ENCODE measurements at regions not wholly inside any gene's neighbourhood (a gene's known extent, or its start where the extent isn't known, plus 50 kb on each side); places are given as distances from the start of the nearest gene placed in this dataset.

DNA sequence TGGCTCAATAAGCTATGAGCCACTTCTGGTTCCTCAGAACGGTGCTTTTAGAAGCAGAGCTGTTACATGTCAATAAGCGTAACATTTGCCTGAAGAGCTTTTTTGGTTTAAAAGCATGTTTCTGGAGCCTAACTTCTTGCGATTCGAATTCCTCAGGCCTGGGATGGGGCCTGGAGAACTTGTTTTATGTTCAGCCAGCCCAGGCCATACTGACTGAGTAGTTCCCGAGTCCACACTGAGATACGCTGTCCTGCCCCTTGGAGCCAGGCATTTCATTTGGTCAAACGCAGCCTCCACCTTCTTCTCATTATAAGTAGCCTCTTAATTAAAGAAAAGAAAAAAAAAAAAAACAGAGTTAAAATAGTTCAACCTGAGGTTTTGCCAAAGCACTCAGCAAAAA is 260.6 kb upstream of the ANKRD55 start:
- Histone ChIP-seq H2AK5ac (ENCODE audit: insufficient read length, low read length) (no peak overlapping the region), H4K5ac (ENCODE audit: insufficient read length, low read depth, low read length) (no peak overlapping the region), H3K79me1 (ENCODE audit: insufficient read depth, low read depth, low read length, poor library complexity, severe bottlenecking) (no peaks in the 10 kb centered on the region), H4K8ac (replicated peaks; ENCODE audit: insufficient read length, low read depth, low read length) (no peak overlapping the region), H2BK120ac (ENCODE audit: low read depth, low read length, poor library complexity, severe bottlenecking) (no peak overlapping the region), H3K56ac (ENCODE audit: insufficient read length, low read depth, low read length) (no peak overlapping the region), H3K79me2 (ENCODE audit: insufficient read depth, low read length) (no peaks in the 10 kb centered on the region), H3K23me2 (ENCODE audit: insufficient read length, low read depth, low read length, poor library complexity, severe bottlenecking) (no peaks in the 10 kb centered on the region), H2BK20ac (ENCODE audit: low read depth, low read length, poor library complexity, severe bottlenecking) (no peak overlapping the region), H3K18ac (ENCODE audit: insufficient read length, low read depth, low read length) (no peak overlapping the region), H3K9ac (ENCODE audit: extremely low read depth, insufficient read length, low read length) (no peak overlapping the region), H3K9me3 (ENCODE audit: control insufficient read depth, low read depth, low read length) (no peaks in the 10 kb centered on the region), H4K20me1 (ENCODE audit: control insufficient read depth, insufficient read depth, insufficient read length) (no peaks in the 10 kb centered on the region), H3K4ac (ENCODE audit: low read depth, low read length) (no peak overlapping the region), H3K27ac (ENCODE audit: insufficient read length, low read depth, low read length) (no peak overlapping the region), H3T11ph (ENCODE audit: low read length) (no peak overlapping the region), H2BK12ac (ENCODE audit: insufficient read length, low read depth, low read length) (no peak overlapping the region), H3K4me1 (ENCODE audit: insufficient read depth, low read length) (no peaks in the 10 kb centered on the region; the same call in 1 of the 2 replicates), H3K14ac (ENCODE audit: insufficient read depth, low read length) (no peak overlapping the region), H2AFZ (ENCODE audit: low read length) (no peak overlapping the region), H2BK15ac (ENCODE audit: low read depth, low read length) (no peak overlapping the region), H4K91ac (ENCODE audit: insufficient read length, low read depth, low read length) (no peak overlapping the region), H3K27me3 (ENCODE audit: insufficient read depth, low read length) (no peaks in the 10 kb centered on the region), H2BK5ac (ENCODE audit: insufficient read length, low read length) (no peak overlapping the region), H3K23ac (ENCODE audit: insufficient read length, low read depth, low read length) (no peak overlapping the region), H3K4me2 (ENCODE audit: insufficient read depth, insufficient read length, low read length) (no peak overlapping the region)
- Mint-ChIP-seq H3K27ac (no peak overlapping the region), H3K36me3 (ENCODE audit: insufficient read depth in 1 of 3, low read depth in 3 of 3) (no peaks in the 10 kb centered on the region; a peak in 1 of 7 replicates), H3K27me3 (ENCODE audit: low read depth) (peaks cover 2% of the 10 kb centered on the region; the same call in 1 of the 2 replicates), H3K4me3 (no peak overlapping the region), H3K4me1 (peaks cover 10 to 12% of the 10 kb centered on the region in 2 experiments), H3K9me3 (peaks cover 0 to under 1% of the 10 kb centered on the region in 2 experiments; a peak in 3 of 5 replicates)
- WGBS (ENCODE audit: extremely low coverage, insufficient read length, low lambda C conversion rate) = no CpG with 5 or more reads among the region's 7 CpGs
- TF ChIP-seq, protein P1, sequence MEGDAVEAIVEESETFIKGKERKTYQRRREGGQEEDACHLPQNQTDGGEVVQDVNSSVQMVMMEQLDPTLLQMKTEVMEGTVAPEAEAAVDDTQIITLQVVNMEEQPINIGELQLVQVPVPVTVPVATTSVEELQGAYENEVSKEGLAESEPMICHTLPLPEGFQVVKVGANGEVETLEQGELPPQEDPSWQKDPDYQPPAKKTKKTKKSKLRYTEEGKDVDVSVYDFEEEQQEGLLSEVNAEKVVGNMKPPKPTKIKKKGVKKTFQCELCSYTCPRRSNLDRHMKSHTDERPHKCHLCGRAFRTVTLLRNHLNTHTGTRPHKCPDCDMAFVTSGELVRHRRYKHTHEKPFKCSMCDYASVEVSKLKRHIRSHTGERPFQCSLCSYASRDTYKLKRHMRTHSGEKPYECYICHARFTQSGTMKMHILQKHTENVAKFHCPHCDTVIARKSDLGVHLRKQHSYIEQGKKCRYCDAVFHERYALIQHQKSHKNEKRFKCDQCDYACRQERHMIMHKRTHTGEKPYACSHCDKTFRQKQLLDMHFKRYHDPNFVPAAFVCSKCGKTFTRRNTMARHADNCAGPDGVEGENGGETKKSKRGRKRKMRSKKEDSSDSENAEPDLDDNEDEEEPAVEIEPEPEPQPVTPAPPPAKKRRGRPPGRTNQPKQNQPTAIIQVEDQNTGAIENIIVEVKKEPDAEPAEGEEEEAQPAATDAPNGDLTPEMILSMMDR (conservative IDR thresholded peaks at IDR 0.05) = no peak
- no peak for DNase-seq

All from H9 (cell line).